H9 (cell line): ENCODE measurements at regions not wholly inside any gene's neighbourhood (a gene's known extent, or its start where the extent isn't known, plus 50 kb on each side); places are given as distances from the start of the nearest gene placed in this dataset.

Experiments used
- DNase-seq: peaks from one replicate; pipeline ENCODE4 v3.0.0-alpha.2; 2017
- H2AFZ ChIP-seq: one replicate; pipeline ENCODE4 v1.6.1; 2013; ENCODE audit warnings: mild to moderate bottlenecking, low read length, control low read depth, moderate library complexity
- H2AK5ac ChIP-seq: 2 replicates; pipeline ENCODE4 v1.6.1; 2013; ENCODE audit warnings: low read length, control low read depth, mixed read lengths; ENCODE audit not compliant: insufficient read length
- H2BK120ac ChIP-seq: one replicate; pipeline ENCODE4 v1.6.1; 2013; ENCODE audit warnings: low read depth, mild to moderate bottlenecking, low read length, control low read depth, inconsistent platforms; ENCODE audit not compliant: poor library complexity, severe bottlenecking
- H2BK12ac ChIP-seq: 2 replicates; pipeline ENCODE4 v1.6.1; 2013; ENCODE audit warnings: low read length, control low read depth, mixed read lengths, low read depth; ENCODE audit not compliant: insufficient read length
- H2BK15ac ChIP-seq: 2 replicates; pipeline ENCODE4 v1.6.1; 2013; ENCODE audit warnings: low read depth, low read length, control low read depth
- H2BK20ac ChIP-seq: one replicate; pipeline ENCODE4 v1.6.1; 2013; ENCODE audit warnings: low read depth, mild to moderate bottlenecking, low read length, control low read depth, inconsistent platforms; ENCODE audit not compliant: poor library complexity, severe bottlenecking
- H2BK5ac ChIP-seq: 2 replicates; pipeline ENCODE4 v1.6.1; 2013; ENCODE audit warnings: low read length, control low read depth, mixed read lengths; ENCODE audit not compliant: insufficient read length
- H3K14ac ChIP-seq: 2 replicates; pipeline ENCODE4 v1.6.1; 2013; ENCODE audit warnings: low read length, control low read depth; ENCODE audit not compliant: insufficient read depth
- H3K18ac ChIP-seq: 2 replicates; pipeline ENCODE4 v1.6.1; 2013; ENCODE audit warnings: low read depth, mild to moderate bottlenecking, mixed read lengths, low read length, control low read depth; ENCODE audit not compliant: insufficient read length
- H3K23ac ChIP-seq: 2 replicates; pipeline ENCODE4 v1.6.1; 2013; ENCODE audit warnings: low read length, control low read depth, mixed read lengths, low read depth; ENCODE audit not compliant: insufficient read length
- H3K23me2 ChIP-seq: 2 replicates; pipeline ENCODE4 v1.6.1; 2013; ENCODE audit warnings: low read depth, mild to moderate bottlenecking, mixed read lengths, low read length, control low read depth; ENCODE audit not compliant: insufficient read length, poor library complexity, severe bottlenecking
- H3K27ac ChIP-seq: 2 replicates; pipeline ENCODE4 v1.5.1; 2013; ENCODE audit warnings: low read length, control low read depth, mixed read lengths, low read depth; ENCODE audit not compliant: insufficient read length
- H3K27me3 ChIP-seq: 2 replicates; pipeline ENCODE4 v1.6.1; 2013; ENCODE audit warnings: low read length, control low read depth, inconsistent platforms; ENCODE audit not compliant: insufficient read depth
- H3K4ac ChIP-seq: 2 replicates; pipeline ENCODE4 v1.6.1; 2013; ENCODE audit warnings: low read depth, mild to moderate bottlenecking, control low read depth, inconsistent platforms, low read length, moderate library complexity
- H3K4me1 ChIP-seq: 2 replicates; pipeline ENCODE4 v1.6.1; 2013; ENCODE audit warnings: low read length, control low read depth, inconsistent platforms; ENCODE audit not compliant: insufficient read depth
- H3K4me2 ChIP-seq: 2 replicates; pipeline ENCODE4 v1.6.1; 2013; ENCODE audit warnings: low read length, control low read depth, mixed read lengths; ENCODE audit not compliant: insufficient read length, insufficient read depth
- H3K56ac ChIP-seq: 2 replicates; pipeline ENCODE4 v1.6.1; 2013; ENCODE audit warnings: low read depth, mild to moderate bottlenecking, mixed read lengths, low read length, control low read depth; ENCODE audit not compliant: insufficient read length
- H3K79me1 ChIP-seq: 2 replicates; pipeline ENCODE4 v1.6.1; 2013; ENCODE audit warnings: low read depth, mild to moderate bottlenecking, moderate library complexity, low read length, control low read depth, inconsistent platforms; ENCODE audit not compliant: insufficient read depth, poor library complexity, severe bottlenecking
- H3K79me2 ChIP-seq: 2 replicates; pipeline ENCODE4 v1.6.1; 2013; ENCODE audit warnings: low read length, control low read depth, inconsistent platforms; ENCODE audit not compliant: insufficient read depth
- H3K9ac ChIP-seq: 2 replicates; pipeline ENCODE4 v1.6.1; 2013; ENCODE audit warnings: low read length, control low read depth, mixed read lengths; ENCODE audit not compliant: insufficient read length; ENCODE audit errors: extremely low read depth
- H3K9me3 ChIP-seq: one replicate; pipeline ENCODE4 v1.6.1; 2013; ENCODE audit warnings: low read depth, low read length, inconsistent platforms; ENCODE audit not compliant: control insufficient read depth
- H3T11ph ChIP-seq: one replicate; pipeline ENCODE4 v1.6.1; 2013; ENCODE audit warnings: mild to moderate bottlenecking, low read length, control low read depth, inconsistent platforms
- H4K20me1 ChIP-seq: one replicate; pipeline ENCODE4 v1.6.1; 2013; ENCODE audit not compliant: control insufficient read depth, insufficient read length, insufficient read depth
- H4K5ac ChIP-seq: 2 replicates; pipeline ENCODE4 v1.6.1; 2013; ENCODE audit warnings: low read depth, mild to moderate bottlenecking, mixed read lengths, low read length, control low read depth; ENCODE audit not compliant: insufficient read length
- H4K8ac ChIP-seq: replicated peaks from 2 replicates; pipeline ENCODE4 v1.6.1; 2013; ENCODE audit warnings: low read length, control low read depth, mixed read lengths, low read depth; ENCODE audit not compliant: insufficient read length
- H4K91ac ChIP-seq: 2 replicates; pipeline ENCODE4 v1.6.1; 2013; ENCODE audit warnings: low read depth, mild to moderate bottlenecking, moderate library complexity, mixed read lengths, low read length, control low read depth; ENCODE audit not compliant: insufficient read length
- H3K27ac Mint-ChIP-seq, 3 experiments: 2 replicates in 2 of 3; 3 replicates in 1 of 3; pipeline ENCODE4 v1.8.0; 2020 to 2021; ENCODE audit warnings: mixed read lengths in 3 of 3, mild to moderate bottlenecking in 1 of 3, moderate library complexity in 1 of 3
- H3K27me3 Mint-ChIP-seq: 2 replicates; pipeline ENCODE4 v1.8.0; 2021; ENCODE audit warnings: low read depth, mild to moderate bottlenecking, moderate library complexity, mixed read lengths
- H3K36me3 Mint-ChIP-seq, 3 experiments: 2 replicates in 2 of 3; 3 replicates in 1 of 3; pipeline ENCODE4 v1.8.0; 2020 to 2021; ENCODE audit warnings: low read depth in 3 of 3, mixed read lengths in 3 of 3; ENCODE audit not compliant: insufficient read depth in 1 of 3
- H3K4me1 Mint-ChIP-seq, 2 experiments: 2 replicates each; pipeline ENCODE4 v1.8.0; 2020; ENCODE audit warnings: mixed read lengths in 2 of 2
- H3K4me3 Mint-ChIP-seq, 2 experiments: 2 replicates in 1 of 2; 3 replicates in 1 of 2; pipeline ENCODE4 v1.8.0; 2020 to 2021; ENCODE audit warnings: mild to moderate bottlenecking in 2 of 2, mixed read lengths in 2 of 2, moderate library complexity in 1 of 2
- H3K9me3 Mint-ChIP-seq, 2 experiments: 2 replicates in 1 of 2; 3 replicates in 1 of 2; pipeline ENCODE4 v1.8.0; 2020; ENCODE audit warnings: mild to moderate bottlenecking in 2 of 2, mixed read lengths in 2 of 2, moderate library complexity in 1 of 2
- CTCF ChIP-seq: fragments of 200-600 bp; sonication (generic); conservative IDR thresholded peaks from 3 replicates; pipeline ENCODE4 v1.8.0; 2021; ENCODE audit warnings: antibody characterized with exemption, mild to moderate bottlenecking
- WGBS: extraction: QIAGEN DNeasy Blood & Tissue Kit; methylation state at CpG from one replicate; pipeline ENCODE4 v1.1.7; 2013; ENCODE audit warnings: missing lambda C conversion rate, low lambda C conversion rate, mixed read lengths; ENCODE audit not compliant: insufficient read length; ENCODE audit errors: extremely low coverage; 5-methylcytosine and 5-hydroxymethylcytosine counted together

DNA sequence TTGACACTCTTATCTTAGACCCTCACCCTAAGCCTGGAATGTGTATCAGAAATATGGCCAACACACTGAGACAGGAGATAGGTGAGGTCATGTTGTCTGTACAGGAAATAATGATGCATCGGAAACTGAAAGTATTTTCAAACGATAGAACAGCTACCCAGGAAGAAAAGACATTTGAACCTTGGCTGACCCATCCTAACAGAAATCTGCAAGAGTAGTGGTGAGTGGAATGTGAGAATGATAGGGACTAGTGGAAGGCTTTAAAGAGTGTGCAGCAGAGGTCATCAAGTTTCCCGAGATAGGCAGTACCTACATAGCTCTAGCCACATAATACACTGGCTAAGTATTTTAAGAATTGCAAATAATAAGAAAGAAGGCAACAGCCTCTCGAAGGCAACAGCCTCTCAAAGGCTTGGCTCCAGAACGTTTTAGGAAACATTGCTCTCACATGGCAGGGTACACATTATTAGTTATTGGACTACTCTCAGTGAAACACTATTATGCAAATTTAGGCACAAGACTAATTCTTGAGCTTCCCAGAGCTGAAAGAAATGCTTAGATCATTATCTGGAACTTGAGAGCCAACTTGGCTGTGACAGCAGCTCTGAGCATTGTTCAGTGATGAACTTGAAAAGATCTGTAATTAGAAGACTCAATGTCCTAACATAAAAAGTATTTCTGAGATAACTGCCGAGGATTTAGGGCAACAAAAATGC is 133.1 kb upstream of the FBXL7 start:
- H3K23me2 ChIP-seq = no peaks in the 10 kb centered on the region
- H2BK12ac ChIP-seq = no peak overlapping the region
- no peak overlapping the region for H2AFZ ChIP-seq
- H3K9me3 Mint-ChIP-seq = no peaks in the 10 kb centered on the region; a peak in 1 of 5 replicates
- no peak overlapping the region for H3T11ph ChIP-seq
- no peak overlapping the region for H3K56ac ChIP-seq
- no peak overlapping the region for H2BK15ac ChIP-seq
- H2BK120ac ChIP-seq = no peak overlapping the region
- H3K4me1 ChIP-seq = no peaks in the 10 kb centered on the region
- no peak overlapping the region for H2BK5ac ChIP-seq
- no peaks in the 10 kb centered on the region; the same call in 1 of the 2 replicates for H3K27me3 Mint-ChIP-seq
- H3K27me3 ChIP-seq = no peaks in the 10 kb centered on the region
- no peak overlapping the region for H4K91ac ChIP-seq
- H3K79me2 ChIP-seq = no peaks in the 10 kb centered on the region
- no peak overlapping the region for H2AK5ac ChIP-seq
- H3K9me3 ChIP-seq = no peaks in the 10 kb centered on the region
- H3K4me3 Mint-ChIP-seq = no peak overlapping the region
- TF ChIP-seq CTCF = no peak
- no peak for DNase-seq
- 0 out of 4 replicates have a peak, but pooled peaks cover 0 to 2% of the 10 kb centered on the region in 2 experiments for H3K4me1 Mint-ChIP-seq
- H3K4me2 ChIP-seq = no peak overlapping the region
- H3K9ac ChIP-seq = no peak overlapping the region
- no peak overlapping the region for H3K27ac Mint-ChIP-seq
- no peak overlapping the region for H3K27ac ChIP-seq
- peaks cover 0 to 2% (median 0%) of the 10 kb centered on the region in 3 experiments; a peak in 1 of 7 replicates for H3K36me3 Mint-ChIP-seq
- H3K23ac ChIP-seq = no peak overlapping the region
- no peak overlapping the region for H4K5ac ChIP-seq
- no peaks in the 10 kb centered on the region for H3K79me1 ChIP-seq
- no CpG with 5 or more reads among the region's 6 CpGs for WGBS
- H3K18ac ChIP-seq = no peak overlapping the region
- no peak overlapping the region for H4K8ac ChIP-seq
- H2BK20ac ChIP-seq = no peak overlapping the region
- H3K4ac ChIP-seq = no peak overlapping the region
- no peaks in the 10 kb centered on the region for H4K20me1 ChIP-seq
- H3K14ac ChIP-seq = no peak overlapping the region
